ENCODE measurements at regions not wholly inside any gene's neighbourhood (a gene's known extent, or its start where the extent isn't known, plus 50 kb on each side); places are given as distances from the start of the nearest gene placed in this dataset.
"Not testable (repeated sequence)": the region's sequence is repeated elsewhere in the genome, so short reads cannot be mapped to it uniquely, and the experiment has no call there.

- TF ChIP-seq, protein P1, sequence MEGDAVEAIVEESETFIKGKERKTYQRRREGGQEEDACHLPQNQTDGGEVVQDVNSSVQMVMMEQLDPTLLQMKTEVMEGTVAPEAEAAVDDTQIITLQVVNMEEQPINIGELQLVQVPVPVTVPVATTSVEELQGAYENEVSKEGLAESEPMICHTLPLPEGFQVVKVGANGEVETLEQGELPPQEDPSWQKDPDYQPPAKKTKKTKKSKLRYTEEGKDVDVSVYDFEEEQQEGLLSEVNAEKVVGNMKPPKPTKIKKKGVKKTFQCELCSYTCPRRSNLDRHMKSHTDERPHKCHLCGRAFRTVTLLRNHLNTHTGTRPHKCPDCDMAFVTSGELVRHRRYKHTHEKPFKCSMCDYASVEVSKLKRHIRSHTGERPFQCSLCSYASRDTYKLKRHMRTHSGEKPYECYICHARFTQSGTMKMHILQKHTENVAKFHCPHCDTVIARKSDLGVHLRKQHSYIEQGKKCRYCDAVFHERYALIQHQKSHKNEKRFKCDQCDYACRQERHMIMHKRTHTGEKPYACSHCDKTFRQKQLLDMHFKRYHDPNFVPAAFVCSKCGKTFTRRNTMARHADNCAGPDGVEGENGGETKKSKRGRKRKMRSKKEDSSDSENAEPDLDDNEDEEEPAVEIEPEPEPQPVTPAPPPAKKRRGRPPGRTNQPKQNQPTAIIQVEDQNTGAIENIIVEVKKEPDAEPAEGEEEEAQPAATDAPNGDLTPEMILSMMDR (IDR thresholded peaks at IDR 0.05 in 8 of 11, conservative IDR thresholded peaks at IDR 0.05 in 3 of 11), result not testable (repeated sequence)
- not testable (repeated sequence) for TF ChIP-seq POLR2A (IDR thresholded peaks at IDR 0.05)
These were observed 132.4 kb upstream of the FAM72C start for GRCh38 chr1:144104000-144104677.

Measured in spleen (tissue), 7 donors.